GM19025 (cell line): ENCODE measurements at regions not wholly inside any gene's neighbourhood (a gene's known extent, or its start where the extent isn't known, plus 50 kb on each side); places are given as distances from the start of the nearest gene placed in this dataset.
"Not testable (repeated sequence)": the region's sequence is repeated elsewhere in the genome, so short reads cannot be mapped to it uniquely, and the experiment has no call there.

Experiments
- ATAC-seq: cut with Tn5 transposase; IDR thresholded peaks from one replicate; pipeline ENCODE4 v1.9.1; 2021; ENCODE audit warnings: mild to moderate bottlenecking, low read depth, moderate library complexity; ENCODE audit not compliant: unreplicated experiment

DNA sequence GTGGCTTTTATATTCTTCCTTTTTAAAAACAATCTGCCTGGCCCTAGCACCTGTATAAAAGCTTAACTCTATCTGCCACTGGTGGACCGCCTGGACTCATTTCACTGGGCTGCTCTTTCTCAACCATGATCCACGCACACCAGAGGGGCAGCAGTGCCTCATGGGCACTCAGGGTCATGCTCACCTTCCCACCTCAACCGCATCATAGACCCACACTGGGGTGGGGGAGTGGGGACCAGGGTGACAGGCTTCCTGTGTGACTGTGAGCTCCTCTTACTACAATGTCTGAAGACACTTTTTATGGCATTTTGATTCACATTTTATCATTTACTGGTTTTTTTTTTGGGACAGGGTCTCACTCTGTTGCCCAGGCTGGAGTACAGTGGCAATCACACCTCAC, 4038.8 kb upstream of the TPTE start:
- ATAC-seq = not testable (repeated sequence)

- not testable (repeated sequence) for ATAC-seq
Measured at GRCh38 chr21:6483645-6484044, 4037.7 kb upstream of the TPTE start.

DNA sequence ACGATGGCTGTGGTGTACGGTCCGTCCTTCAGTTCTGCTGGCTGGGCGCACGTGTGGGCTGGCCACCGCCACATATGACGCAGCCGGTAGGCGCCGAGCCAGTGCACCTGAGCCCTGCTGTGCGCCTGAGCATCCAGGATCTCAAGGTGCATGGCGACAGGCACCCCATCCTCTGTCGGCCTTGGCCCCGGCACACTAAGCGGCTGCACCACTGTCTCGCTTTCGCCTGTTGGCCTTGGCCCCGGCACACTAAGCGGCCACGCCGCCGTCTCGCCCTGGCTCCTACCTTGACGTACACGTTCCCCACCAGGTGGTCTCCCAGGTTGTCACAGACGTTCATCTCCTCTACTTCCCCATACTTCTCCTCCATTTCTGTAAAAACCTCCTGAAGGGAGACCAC, 4034.6 kb upstream of the TPTE start:
- ATAC-seq = not testable (repeated sequence)

- not testable (repeated sequence) for ATAC-seq
Measured at GRCh38 chr21:6492691-6493090, 4028.7 kb upstream of the TPTE start.

DNA sequence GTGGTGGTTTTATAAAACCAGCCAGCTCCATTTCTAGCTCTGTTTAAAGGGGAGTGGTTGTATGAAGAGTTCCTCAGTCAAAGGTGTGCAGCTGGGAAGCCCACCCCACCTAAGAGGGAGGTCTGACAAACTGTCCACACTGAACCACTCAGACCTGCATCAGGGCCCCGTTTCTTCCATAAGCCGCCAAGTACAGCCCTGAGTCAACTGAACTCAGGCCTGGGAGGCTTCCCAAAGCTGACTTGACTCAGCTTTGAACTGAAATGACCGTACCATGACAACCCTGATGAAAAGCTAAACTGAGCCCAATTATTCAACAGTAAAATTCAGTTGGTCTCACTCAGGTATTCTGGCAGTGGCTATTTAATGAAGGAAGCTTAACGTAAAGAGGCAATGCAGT, 4027.4 kb upstream of the TPTE start:
- not testable (repeated sequence) for ATAC-seq

- not testable (repeated sequence) for ATAC-seq
Measured at GRCh38 chr21:6496356-6496755, 4025.0 kb upstream of the TPTE start.

GRCh38 chr21:6498716-6499115, 4022.7 kb upstream of the TPTE start:
- ATAC-seq = peak; percentile 28

DNA sequence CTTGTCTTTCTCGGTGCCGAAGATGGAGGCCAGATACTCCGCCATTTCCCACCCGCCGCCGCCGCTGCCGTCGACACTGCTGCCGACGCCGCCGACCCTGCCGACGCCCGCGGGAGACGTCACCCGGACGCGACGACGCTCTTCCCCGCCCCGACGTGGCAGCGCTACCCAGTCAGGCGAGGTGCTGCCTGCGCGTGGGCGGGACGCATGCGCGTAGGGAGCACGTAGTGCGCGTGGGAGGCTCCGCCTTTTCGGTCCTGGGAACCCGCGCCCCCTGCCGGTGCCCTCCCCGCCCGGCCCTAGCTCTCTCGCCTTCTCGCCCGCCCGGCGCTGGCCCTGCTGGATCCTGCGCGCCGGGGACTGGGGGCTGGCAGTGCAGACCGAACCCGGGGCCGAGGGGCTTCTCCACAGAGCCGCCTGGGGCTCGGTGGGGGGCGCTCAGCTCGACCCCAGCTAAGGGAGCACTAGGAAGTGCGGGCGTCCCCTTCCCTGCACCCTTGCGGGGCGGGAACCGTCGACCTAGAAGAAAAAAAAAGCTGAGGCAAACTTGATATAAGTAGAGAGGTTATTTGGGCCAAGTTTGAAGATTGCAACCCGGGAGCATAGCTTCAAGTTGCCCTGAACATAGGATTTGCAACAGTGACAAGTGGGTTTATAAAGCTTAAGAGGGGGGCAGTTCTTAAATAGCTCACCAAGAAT, 4022.1 kb upstream of the TPTE start:
- ATAC-seq = peak; percentile 73

DNA sequence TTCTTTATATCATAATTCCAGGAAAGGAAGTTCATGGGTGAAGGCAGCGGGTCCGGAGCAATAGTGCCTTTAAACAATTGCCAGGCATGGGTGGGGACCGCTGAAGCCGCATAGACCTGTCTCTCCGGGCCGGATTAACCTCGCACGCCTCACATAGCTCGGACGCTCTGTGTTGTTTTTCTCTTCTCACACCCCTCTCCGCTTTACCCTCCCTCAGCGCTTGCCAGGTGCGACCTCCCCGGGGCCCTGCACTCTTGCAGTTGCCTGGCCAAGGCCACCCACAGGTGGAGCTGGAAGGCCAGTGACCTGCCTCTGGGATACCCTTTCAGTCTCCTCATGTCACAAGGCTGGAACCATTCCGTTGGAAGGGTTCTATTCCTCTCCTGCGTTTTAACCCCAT, 4021.5 kb upstream of the TPTE start:
- not testable (repeated sequence) for ATAC-seq

GRCh38 chr21:6500681-6501080, 4020.7 kb upstream of the TPTE start:
- ATAC-seq = not testable (repeated sequence)

DNA sequence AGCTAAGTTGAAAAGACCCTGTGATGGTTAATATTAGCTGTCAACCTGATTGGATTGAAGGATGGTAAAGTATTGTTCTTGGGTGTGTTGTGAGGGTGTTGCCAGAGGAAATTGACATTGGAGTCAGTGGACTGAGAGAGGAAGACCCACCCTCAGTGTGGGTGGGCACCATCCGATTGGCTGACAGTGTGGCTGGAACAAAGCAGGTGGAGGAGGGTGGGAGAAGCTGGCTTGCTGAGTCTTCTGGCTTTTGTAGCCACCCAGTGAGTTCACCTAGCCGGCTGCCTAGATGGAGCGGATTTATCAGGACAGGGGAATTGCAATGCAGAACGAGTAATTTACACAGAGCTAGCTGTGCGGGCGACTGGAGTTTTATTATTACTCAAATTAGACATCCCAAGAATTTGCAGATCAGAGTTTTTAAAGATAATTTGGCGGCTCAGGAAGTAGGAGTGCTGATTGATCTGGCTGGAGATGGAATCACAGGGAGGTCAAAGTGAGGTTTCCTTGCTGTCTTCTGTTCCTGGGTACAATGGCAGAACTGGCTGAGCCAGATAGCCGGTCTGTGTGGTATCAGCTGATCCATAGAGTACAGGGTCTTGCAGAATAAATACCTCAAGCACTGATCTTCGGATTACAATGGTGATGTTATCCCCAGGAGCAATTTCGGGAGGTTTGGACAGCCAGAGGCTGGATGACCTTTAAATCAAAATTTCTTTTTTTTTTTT, 4015.1 kb upstream of the TPTE start:
- ATAC-seq = not testable (repeated sequence)

GRCh38 chr21:6507632-6508031, 4013.8 kb upstream of the TPTE start:
- not testable (repeated sequence) for ATAC-seq

- not testable (repeated sequence) for ATAC-seq
Measured at GRCh38 chr21:6521777-6522176, 3999.6 kb upstream of the TPTE start.

GRCh38 chr21:6526213-6526612, 3995.2 kb upstream of the TPTE start:
- ATAC-seq = not testable (repeated sequence)

DNA sequence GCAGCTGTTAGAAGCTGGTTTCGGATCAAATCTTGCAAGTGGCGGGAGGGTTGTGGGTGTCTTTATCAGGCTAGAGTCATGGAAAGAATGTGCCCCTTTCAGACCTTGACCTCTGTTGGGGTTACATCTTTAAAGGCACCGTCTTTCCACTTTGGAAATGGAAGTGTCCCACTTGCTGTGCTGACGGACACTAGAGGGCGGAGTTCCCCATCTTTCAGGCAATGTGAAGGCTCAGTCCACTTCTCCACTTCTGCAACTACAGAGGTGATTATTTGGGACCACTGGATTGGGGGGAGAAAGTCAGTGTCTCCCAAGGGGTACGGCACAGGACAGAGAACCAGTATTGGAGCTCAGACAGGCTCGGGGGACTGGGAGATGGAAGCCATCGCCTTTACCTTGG, 3990.7 kb upstream of the TPTE start:
- not testable (repeated sequence) for ATAC-seq

- not testable (repeated sequence) for ATAC-seq
Measured at GRCh38 chr21:6533261-6533660, 3988.1 kb upstream of the TPTE start.

DNA sequence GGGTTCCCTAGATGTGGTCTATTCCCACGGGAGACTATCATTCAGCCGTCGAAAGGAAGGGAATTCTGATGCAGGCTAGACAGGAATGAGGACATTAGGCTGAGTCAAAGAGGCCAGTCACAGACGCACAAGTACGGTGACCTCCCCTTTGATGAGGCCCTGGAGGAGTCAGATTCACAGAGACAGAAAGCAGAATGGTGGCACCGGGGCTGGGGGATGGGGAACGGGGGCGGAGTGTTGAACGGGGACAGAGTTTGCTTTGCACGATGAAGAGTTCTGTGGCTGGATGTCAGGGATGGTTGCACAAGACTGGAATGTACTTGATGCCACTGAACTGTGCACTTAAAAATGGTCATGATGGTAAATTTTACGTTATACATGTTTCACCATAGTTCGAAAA, 3983.1 kb upstream of the TPTE start:
- not testable (repeated sequence) for ATAC-seq

GRCh38 chr21:6539688-6540087, 3981.7 kb upstream of the TPTE start:
- ATAC-seq = not testable (repeated sequence)

- not testable (repeated sequence) for ATAC-seq
Measured at GRCh38 chr21:6541036-6541435, 3980.3 kb upstream of the TPTE start.

DNA sequence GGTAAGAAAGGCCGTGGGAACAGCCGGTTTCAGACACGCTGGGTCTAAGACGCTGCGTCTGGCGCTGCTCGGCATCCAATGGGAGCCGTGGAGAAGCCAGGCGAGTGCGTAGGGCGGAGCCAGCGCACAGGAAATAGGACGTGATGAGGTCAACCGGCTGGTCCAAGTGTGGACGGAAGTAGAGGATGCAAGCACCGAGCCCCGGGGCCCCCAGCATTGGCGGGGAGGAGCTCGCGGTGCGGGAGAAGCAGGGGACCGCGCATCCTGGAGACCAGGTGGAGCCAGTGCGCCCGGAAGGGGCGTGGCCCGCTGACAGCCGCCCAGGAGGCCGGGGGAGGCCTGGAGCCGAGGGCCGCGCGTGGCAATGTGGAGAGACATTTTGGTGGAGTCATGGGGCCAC, 3976.1 kb upstream of the TPTE start:
- not testable (repeated sequence) for ATAC-seq

DNA sequence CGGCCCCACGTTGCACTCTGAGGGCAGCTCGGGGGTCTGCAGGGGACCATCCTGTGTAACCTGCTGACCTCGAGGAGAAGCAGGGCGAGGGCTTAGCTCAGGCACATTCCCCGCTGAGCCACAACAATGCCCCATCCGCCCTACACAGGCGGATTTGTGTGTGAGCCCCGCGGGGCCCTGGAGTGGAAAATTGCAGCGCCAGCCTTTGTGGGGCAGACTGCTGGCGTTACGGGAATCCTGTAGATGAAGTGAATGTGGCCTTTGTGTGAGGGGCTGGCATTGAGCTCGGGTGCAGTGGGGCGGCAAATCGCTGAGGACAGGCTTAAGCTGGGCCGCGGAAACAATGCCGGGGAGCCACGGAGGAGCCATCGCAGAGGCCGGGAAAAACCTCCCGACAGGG, 3970.3 kb upstream of the TPTE start:
- ATAC-seq = not testable (repeated sequence)
